CD4-positive, alpha-beta memory T cell (primary cell): ENCODE measurements at regions not wholly inside any gene's neighbourhood (a gene's known extent, or its start where the extent isn't known, plus 50 kb on each side); places are given as distances from the start of the nearest gene placed in this dataset.
A peak's percentile ranks its signal among the peaks of the same experiment; 100 is the strongest.

ENCODE experiments used
- CTCF ChIA-PET: fragments of 350-600 bp; sonication (Branson Sonifier 250); formaldehyde crosslinking; loops from one replicate; lab custom pipeline; 2021; ENCODE audit warnings: inconsistent platforms; ENCODE audit not compliant: partially characterized antibody; lab: Charles Lee
- POLR2A ChIA-PET: fragments of 350-600 bp; sonication (Branson Sonifier 250); formaldehyde crosslinking; loops from one replicate; lab custom pipeline; 2021; ENCODE audit not compliant: partially characterized antibody; lab: Charles Lee
- DNase-seq, 5 donors: peaks; one replicate each; pipeline versions ENCODE4 v3.0.0 to v3.0.0-alpha.2; 2020 to 2022; ENCODE audit warnings: mixed read lengths in 1 of 5
- H3K27ac ChIP-seq: one replicate; pipeline ENCODE4 v1.7.0; 2013; ENCODE audit warnings: low read depth, low read length
- H3K27me3 ChIP-seq: 2 replicates; pipeline ENCODE4 v1.7.0; 2013; ENCODE audit warnings: mild to moderate bottlenecking, low read length, moderate library complexity; ENCODE audit not compliant: insufficient read depth
- H3K36me3 ChIP-seq: 2 replicates; pipeline ENCODE4 v1.7.0; 2013; ENCODE audit warnings: mild to moderate bottlenecking, low read length, moderate library complexity; ENCODE audit not compliant: insufficient read depth
- H3K4me1 ChIP-seq: 2 replicates; pipeline ENCODE4 v1.7.0; 2013; ENCODE audit warnings: mild to moderate bottlenecking, low read length, moderate library complexity; ENCODE audit not compliant: insufficient read depth
- H3K4me3 ChIP-seq, 2 donors: one replicate each; pipeline ENCODE4 v1.7.0; 2013; ENCODE audit warnings: low read length in 2 of 2, mild to moderate bottlenecking in 1 of 2
- H3K9me3 ChIP-seq, 2 donors: one replicate each; pipeline ENCODE4 v1.7.0; 2013; ENCODE audit warnings: low read length in 2 of 2, control low read depth in 1 of 2; ENCODE audit not compliant: control insufficient read depth in 1 of 2
- H3K27ac Mint-ChIP-seq, 7 donors: one replicate each; pipeline ENCODE4 v1.8.0; 2020 to 2021; ENCODE audit warnings: mixed read lengths in 7 of 7, mild to moderate bottlenecking in 6 of 7, inconsistent platforms in 3 of 7, moderate library complexity in 3 of 7
- H3K27me3 Mint-ChIP-seq, 2 donors: one replicate each; pipeline ENCODE4 v1.8.0; 2020 to 2021; ENCODE audit warnings: mixed read lengths in 2 of 2
- H3K36me3 Mint-ChIP-seq, 2 donors: one replicate each; pipeline ENCODE4 v1.8.0; 2020 to 2021; ENCODE audit warnings: mixed read lengths in 2 of 2, inconsistent platforms in 1 of 2, mild to moderate bottlenecking in 1 of 2
- H3K4me1 Mint-ChIP-seq, 4 donors: one replicate each; pipeline ENCODE4 v1.8.0; 2020 to 2021; ENCODE audit warnings: mixed read lengths in 4 of 4, mild to moderate bottlenecking in 1 of 4
- H3K4me3 Mint-ChIP-seq, 8 donors: one replicate each; pipeline ENCODE4 v1.8.0; 2020 to 2021; ENCODE audit warnings: mixed read lengths in 8 of 8, mild to moderate bottlenecking in 7 of 8, moderate library complexity in 6 of 8, inconsistent platforms in 3 of 8
- H3K9me3 Mint-ChIP-seq, 8 donors: one replicate each; pipeline ENCODE4 v1.8.0; 2020 to 2021; ENCODE audit warnings: mixed read lengths in 8 of 8, mild to moderate bottlenecking in 5 of 8, inconsistent platforms in 3 of 8, moderate library complexity in 1 of 8
- intact Hi-C: fragments of 100-400 bp; cut with micrococcal nuclease; formaldehyde crosslinking; loops from one replicate; pipeline ENCODE4 v1.15.1; 2023

DNA sequence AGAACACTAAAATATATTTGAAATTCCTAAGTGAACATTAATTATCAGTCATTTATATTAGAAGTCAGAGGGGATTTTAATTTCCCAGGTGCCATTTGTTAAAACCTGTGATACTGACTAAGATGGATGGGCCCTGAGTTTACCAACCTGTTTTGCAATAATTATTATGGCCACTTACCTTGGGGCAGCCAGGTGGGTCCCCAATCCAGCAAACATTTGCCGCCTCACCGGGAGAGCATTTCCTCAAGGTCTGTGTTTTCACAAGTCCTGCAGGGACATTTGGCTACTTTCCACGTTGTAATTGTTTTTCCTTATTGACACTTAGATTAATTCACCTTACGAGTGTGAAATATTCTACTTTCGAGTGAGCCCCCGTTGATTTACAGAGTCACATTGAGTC, 251.2 kb upstream of the PPP2R2D start:
- no peaks in the 10 kb centered on the region for H3K9me3 ChIP-seq
- H3K4me3 ChIP-seq: no peak overlapping the region
- ChIA-PET CTCF (no interaction called here), POLR2A (no interaction called here)
- H3K27me3 ChIP-seq: no peaks in the 10 kb centered on the region
- DNase-seq: no peak
- peaks cover 0 to 6% (median 0%) of the 10 kb centered on the region in 8 donors for H3K9me3 Mint-ChIP-seq
- no peaks in the 10 kb centered on the region for H3K36me3 Mint-ChIP-seq
- no peak overlapping the region for H3K4me3 Mint-ChIP-seq
- no peak overlapping the region for H3K27ac ChIP-seq
- intact Hi-C loops: no loop called here
- no peaks in the 10 kb centered on the region for H3K36me3 ChIP-seq
- peaks cover 0 to 8% (median 4%) of the 10 kb centered on the region in 4 donors for H3K4me1 Mint-ChIP-seq
- H3K27me3 Mint-ChIP-seq: peaks cover 6 to 11% of the 10 kb centered on the region in 2 donors
- no peak overlapping the region for H3K27ac Mint-ChIP-seq
- no peaks in the 10 kb centered on the region for H3K4me1 ChIP-seq

DNA sequence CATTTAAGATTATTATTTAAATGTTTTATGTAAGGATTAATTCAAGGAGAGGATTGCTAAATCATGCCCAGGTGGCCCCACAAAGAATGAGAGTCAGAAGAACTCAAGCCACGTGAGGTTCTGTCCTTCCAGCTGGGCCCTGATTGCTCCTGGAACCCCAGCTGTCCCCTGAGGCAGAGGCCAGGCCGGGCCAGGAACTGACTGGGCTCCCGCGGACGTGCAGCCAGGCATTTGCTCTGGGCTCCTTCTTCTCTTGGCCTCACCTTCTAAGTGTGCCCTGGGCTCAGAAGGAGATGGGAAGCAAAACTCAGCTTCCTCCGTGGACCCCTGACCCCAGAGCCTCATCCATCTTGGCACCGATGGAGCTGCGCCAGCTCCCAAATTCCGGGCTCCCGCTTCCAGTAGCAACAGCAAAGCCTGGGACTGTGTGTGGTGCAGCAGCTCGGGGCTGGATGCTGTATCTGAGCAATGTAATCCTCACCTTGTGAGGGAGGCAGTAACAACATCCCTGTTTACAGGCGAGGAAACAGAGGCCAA, 250.6 kb upstream of the PPP2R2D start:
- ChIA-PET POLR2A (no interaction called here), CTCF (no interaction called here)
- peaks cover 0 to 8% (median 4%) of the 10 kb centered on the region in 4 donors for H3K4me1 Mint-ChIP-seq
- H3K4me3 ChIP-seq: no peak overlapping the region
- H3K9me3 ChIP-seq: no peaks in the 10 kb centered on the region
- H3K27ac Mint-ChIP-seq: no peak overlapping the region
- no peak overlapping the region for H3K4me3 Mint-ChIP-seq
- H3K27me3 Mint-ChIP-seq: peaks cover 6 to 11% of the 10 kb centered on the region in 2 donors
- H3K4me1 ChIP-seq: no peaks in the 10 kb centered on the region
- intact Hi-C loops: no loop called here
- peaks cover 0 to 6% (median 0%) of the 10 kb centered on the region in 8 donors for H3K9me3 Mint-ChIP-seq
- no peak for DNase-seq
- no peak overlapping the region for H3K27ac ChIP-seq
- no peaks in the 10 kb centered on the region for H3K27me3 ChIP-seq
- H3K36me3 ChIP-seq: no peaks in the 10 kb centered on the region
- no peaks in the 10 kb centered on the region for H3K36me3 Mint-ChIP-seq

DNA sequence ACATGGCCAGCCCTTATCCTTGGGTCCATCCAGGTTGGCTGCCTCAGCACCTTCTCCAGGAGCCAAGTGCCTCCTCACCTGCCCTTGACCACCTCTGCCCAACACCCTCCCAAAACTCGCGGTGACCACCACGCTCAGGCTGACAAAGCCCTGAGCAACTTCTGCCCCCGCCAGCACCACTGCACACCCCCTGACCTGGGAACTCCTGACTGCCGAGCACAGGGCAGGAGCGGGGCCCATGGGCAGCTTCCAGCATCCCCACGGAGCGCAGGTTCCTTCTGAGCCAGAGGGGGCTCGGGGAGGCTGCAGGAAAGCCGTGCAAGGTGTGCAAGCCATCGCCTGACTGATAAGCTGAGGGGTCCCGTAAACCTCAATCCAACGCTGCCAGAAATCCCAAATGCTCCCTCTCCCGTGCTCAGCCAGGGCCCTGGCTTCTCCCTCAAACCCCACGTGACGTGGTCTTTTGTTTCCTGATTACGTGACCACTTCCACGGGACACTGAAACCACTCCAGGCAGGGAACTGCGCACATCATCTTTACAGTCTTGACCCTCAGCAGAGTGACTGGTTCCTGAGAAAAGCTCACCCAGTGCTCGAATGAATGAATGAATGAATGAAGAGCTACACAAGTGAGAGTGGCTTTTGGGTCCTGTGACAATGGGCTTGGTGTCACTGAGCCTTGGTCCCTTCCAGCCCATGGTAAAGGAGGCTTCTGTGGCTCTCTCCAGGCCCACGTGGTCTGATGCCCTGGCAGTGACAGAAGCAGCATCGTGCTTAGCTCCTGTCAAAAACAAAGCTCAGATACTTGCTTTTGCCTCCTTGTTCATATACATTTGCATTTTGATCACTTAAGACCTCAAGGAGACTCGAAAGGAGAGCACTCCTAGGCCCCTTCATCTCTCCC, 249.8 kb upstream of the PPP2R2D start:
- Mint-ChIP-seq H3K9me3 (peaks cover 0 to 4% (median 0%) of the 10 kb centered on the region in 8 donors), H3K27ac (no peak overlapping the region), H3K4me1 (peaks cover 0 to 8% (median 4%) of the 10 kb centered on the region in 4 donors), H3K36me3 (no peaks in the 10 kb centered on the region), H3K4me3 (no peak overlapping the region), H3K27me3 (peaks cover 6 to 11% of the 10 kb centered on the region in 2 donors)
- DNase-seq: no peak
- CTCF ChIA-PET: no interaction called here
- Histone ChIP-seq H3K36me3 (no peaks in the 10 kb centered on the region), H3K27ac (no peak overlapping the region), H3K9me3 (no peaks in the 10 kb centered on the region), H3K4me1 (no peaks in the 10 kb centered on the region), H3K4me3 (no peak overlapping the region), H3K27me3 (no peaks in the 10 kb centered on the region)
- intact Hi-C loops: no loop called here
- POLR2A ChIA-PET: no interaction called here

DNA sequence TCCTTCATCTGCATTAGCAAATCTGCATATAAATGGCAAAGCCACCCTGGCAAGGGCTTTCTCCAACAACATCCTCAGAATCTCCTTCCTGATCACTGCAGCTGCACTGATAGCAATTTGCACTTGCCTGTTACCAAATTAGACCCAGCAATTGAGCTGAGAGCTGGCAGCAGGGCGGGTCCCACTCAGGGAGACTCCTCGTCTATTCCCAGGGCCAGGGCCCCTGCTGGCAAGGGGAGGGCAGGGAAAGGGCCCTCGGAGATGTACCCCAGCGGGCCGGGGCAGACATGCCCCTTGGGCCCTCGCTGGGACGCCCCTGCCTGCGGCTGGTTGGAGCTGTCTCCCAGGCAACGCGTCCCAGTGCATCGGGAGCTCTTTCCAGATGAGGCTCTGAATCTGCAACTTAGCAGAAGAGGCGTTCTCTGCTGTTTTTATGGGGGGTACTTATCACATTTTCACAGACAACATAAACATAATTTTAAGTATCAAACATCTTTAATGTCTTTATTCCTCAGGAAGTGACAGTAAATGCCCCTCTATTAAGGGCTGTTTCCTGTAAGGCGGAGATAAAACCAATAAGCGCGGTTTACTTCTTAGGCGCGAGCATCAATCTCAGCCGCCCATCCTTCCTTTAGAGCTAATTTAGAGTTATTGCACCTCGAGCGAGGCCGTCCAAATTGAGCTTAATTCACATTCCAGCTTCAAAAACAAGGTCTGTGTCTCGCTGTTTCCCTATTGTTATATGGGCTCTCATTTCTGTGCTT, 249.0 kb upstream of the PPP2R2D start:
- Mint-ChIP-seq H3K27ac (no peak overlapping the region), H3K4me3 (peak overlapping the region in 1 of 8 donors; percentile 19), H3K36me3 (no peaks in the 10 kb centered on the region), H3K9me3 (peaks cover 0 to 4% (median 0%) of the 10 kb centered on the region in 8 donors), H3K4me1 (peaks cover 0 to 8% (median 4%) of the 10 kb centered on the region in 4 donors), H3K27me3 (peaks cover 6 to 11% of the 10 kb centered on the region in 2 donors)
- DNase-seq: no peak
- ChIA-PET POLR2A (no interaction called here), CTCF (no interaction called here)
- no peaks in the 10 kb centered on the region for H3K36me3 ChIP-seq
- no peak overlapping the region for H3K27ac ChIP-seq
- no peak overlapping the region for H3K4me3 ChIP-seq
- no peaks in the 10 kb centered on the region for H3K27me3 ChIP-seq
- no peaks in the 10 kb centered on the region for H3K4me1 ChIP-seq
- H3K9me3 ChIP-seq: no peaks in the 10 kb centered on the region
- intact Hi-C loops: no loop called here

DNA sequence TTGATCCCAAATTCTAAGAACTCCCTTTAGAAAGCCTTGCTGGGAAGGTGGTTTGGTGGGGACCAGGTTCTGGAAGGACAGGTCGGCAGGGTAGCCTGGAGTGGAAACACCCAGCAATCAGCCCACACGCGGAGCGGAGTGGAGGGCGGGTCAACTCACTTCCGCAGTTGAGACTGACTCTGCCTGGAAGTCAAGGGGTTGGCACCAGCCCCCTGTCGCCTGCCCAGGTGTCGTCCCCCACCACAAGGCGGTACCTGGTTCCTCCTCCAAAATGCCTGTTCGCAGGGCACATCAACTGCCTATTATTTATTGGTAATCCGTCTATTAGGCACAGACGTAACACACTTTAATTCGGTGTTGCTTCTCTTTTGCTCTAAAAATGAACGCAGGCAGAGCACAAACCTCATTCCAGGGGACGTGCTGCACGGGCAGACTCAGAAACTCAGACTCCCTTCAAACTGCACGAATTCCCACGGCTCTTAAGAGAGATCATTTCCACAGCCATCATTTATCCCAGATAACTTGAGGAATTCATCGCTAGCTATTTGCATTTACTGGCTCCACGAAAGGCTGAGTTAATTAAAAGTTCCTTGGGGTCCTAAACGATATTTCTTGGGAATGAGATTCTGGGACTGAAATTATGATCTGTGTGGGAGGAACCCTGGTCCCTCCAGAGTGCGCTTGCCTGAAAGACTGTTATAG, 248.2 kb upstream of the PPP2R2D start:
- Mint-ChIP-seq H3K27me3 (peaks cover 6 to 11% of the 10 kb centered on the region in 2 donors), H3K4me3 (no peak overlapping the region), H3K4me1 (peaks cover 0 to 8% (median 4%) of the 10 kb centered on the region in 4 donors), H3K9me3 (peaks cover 0 to 4% (median 0%) of the 10 kb centered on the region in 8 donors), H3K36me3 (no peaks in the 10 kb centered on the region), H3K27ac (no peak overlapping the region)
- H3K4me3 ChIP-seq: no peak overlapping the region
- no peaks in the 10 kb centered on the region for H3K9me3 ChIP-seq
- H3K27ac ChIP-seq: no peak overlapping the region
- ChIA-PET CTCF (no interaction called here), POLR2A (no interaction called here)
- DNase-seq: no peak
- no peaks in the 10 kb centered on the region for H3K36me3 ChIP-seq
- no peaks in the 10 kb centered on the region for H3K27me3 ChIP-seq
- H3K4me1 ChIP-seq: no peaks in the 10 kb centered on the region
- intact Hi-C loops: no loop called here

DNA sequence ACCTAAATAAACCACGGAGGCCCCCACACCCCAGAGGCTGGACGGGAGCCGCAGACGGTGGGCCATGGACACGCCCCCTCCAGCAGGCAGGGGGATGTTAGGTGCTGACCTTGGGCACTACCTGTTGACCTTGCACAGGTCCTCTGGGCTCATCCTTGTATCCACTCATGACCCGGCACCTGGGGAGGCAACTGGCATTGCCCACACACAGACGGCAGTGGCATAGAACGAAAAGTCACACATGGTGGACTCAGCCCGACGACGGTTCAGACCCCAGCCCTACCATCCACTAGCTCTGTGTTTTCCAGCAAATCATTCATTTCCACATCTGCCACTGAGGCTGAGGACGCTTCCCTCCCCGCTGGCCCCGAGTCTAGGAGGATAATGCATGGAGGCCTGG, 247.7 kb upstream of the PPP2R2D start:
- H3K9me3 Mint-ChIP-seq: no peaks in the 10 kb centered on the region

More for the DNA sequence above, 247.7 kb upstream of the PPP2R2D start:
- Histone ChIP-seq H3K36me3 (no peaks in the 10 kb centered on the region), H3K27me3 (no peaks in the 10 kb centered on the region), H3K27ac (no peak overlapping the region), H3K4me3 (no peak overlapping the region), H3K4me1 (no peaks in the 10 kb centered on the region), H3K9me3 (no peaks in the 10 kb centered on the region)
- intact Hi-C loops: no loop called here
- no peak overlapping the region for H3K27ac Mint-ChIP-seq
- DNase-seq: no peak
- ChIA-PET CTCF (no interaction called here), POLR2A (no interaction called here)
- H3K4me3 Mint-ChIP-seq: no peak overlapping the region
- H3K4me1 Mint-ChIP-seq: peaks cover 0 to 8% (median 4%) of the 10 kb centered on the region in 4 donors
- peaks cover 6 to 11% of the 10 kb centered on the region in 2 donors for H3K27me3 Mint-ChIP-seq
- H3K36me3 Mint-ChIP-seq: no peaks in the 10 kb centered on the region
